Activated naive CD4-positive, alpha-beta T cell treated with anti-CD3 and anti-CD28 coated beads for 36 hours (primary cell): ENCODE measurements at regions not wholly inside any gene's neighbourhood (a gene's known extent, or its start where the extent isn't known, plus 50 kb on each side); places are given as distances from the start of the nearest gene placed in this dataset.

Source experiments
- CTCF ChIA-PET: fragments of 350-600 bp; sonication (Branson Sonifier 250); formaldehyde crosslinking; loops from one replicate; lab custom pipeline; 2021; ENCODE audit warnings: antibody characterized with exemption; lab: Charles Lee
- DNase-seq: peaks from one replicate; pipeline ENCODE4 v3.0.0-alpha.2; 2020
- H3K27ac Mint-ChIP-seq: one replicate; pipeline ENCODE4 v1.8.0; 2021; ENCODE audit warnings: mild to moderate bottlenecking, mixed read lengths
- H3K27me3 Mint-ChIP-seq: one replicate; pipeline ENCODE4 v1.8.0; 2021; ENCODE audit warnings: low read depth, mixed read lengths
- H3K36me3 Mint-ChIP-seq: one replicate; pipeline ENCODE4 v1.8.0; 2021; ENCODE audit warnings: low read depth, mixed read lengths
- H3K4me1 Mint-ChIP-seq: one replicate; pipeline ENCODE4 v1.8.0; 2021; ENCODE audit warnings: low read depth, mixed read lengths
- H3K4me3 Mint-ChIP-seq: one replicate; pipeline ENCODE4 v1.8.0; 2021; ENCODE audit warnings: mild to moderate bottlenecking, moderate library complexity, mixed read lengths
- H3K9me3 Mint-ChIP-seq: one replicate; pipeline ENCODE4 v1.8.0; 2021; ENCODE audit warnings: mixed read lengths
- intact Hi-C: fragments of 100-400 bp; cut with micrococcal nuclease; formaldehyde crosslinking; loops from one replicate; pipeline ENCODE4 v1.15.1; 2023

DNA sequence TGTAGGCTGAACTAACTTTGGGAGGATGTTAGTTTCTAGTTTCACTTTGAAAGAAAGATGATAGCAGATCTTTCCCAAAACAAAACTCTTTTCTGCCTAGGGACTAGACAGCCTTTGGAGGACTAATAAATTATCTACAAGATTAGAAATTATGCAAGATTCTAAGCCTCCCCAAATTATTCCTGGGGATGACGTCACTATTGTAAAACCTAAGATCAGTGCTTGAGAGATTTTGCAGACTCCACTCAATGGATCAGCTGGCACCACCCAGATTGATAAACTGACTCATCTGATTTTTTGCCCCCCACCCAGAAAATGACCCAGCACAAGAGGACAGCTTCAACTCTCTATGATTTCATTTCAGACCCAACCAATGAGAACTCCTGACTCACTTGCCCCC lies 1057.9 kb upstream of the DIAPH2 start:
- peaks cover 4% of the 10 kb centered on the region for H3K9me3 Mint-ChIP-seq
- CTCF ChIA-PET: no interaction called here
- H3K4me1 Mint-ChIP-seq: no peaks in the 10 kb centered on the region
- intact Hi-C loops: no loop called here
- no peaks in the 10 kb centered on the region for H3K27me3 Mint-ChIP-seq
- no peak overlapping the region for H3K27ac Mint-ChIP-seq
- no peak for DNase-seq
- no peaks in the 10 kb centered on the region for H3K36me3 Mint-ChIP-seq
- no peak overlapping the region for H3K4me3 Mint-ChIP-seq

DNA sequence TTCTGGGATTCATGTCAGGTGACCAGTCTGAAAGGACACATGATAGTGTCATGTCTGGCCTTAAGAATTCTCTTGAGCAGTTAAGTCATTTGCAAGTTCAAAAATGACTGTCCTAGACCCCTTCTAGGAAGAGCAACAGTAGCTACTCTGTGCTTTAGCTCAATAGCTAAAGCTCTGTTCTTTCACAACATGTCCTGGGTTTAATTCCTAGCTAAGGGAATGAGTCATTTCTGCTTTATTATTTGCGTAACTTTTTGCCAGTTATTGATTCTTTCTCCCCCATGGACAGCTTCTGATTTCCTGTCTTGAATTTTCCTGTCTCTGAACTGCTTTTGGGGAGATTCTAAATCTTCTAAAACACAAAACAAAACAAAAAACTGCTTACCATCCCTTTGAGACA lies 1055.8 kb upstream of the DIAPH2 start:
- Mint-ChIP-seq H3K27ac (no peak overlapping the region), H3K27me3 (no peaks in the 10 kb centered on the region), H3K36me3 (no peaks in the 10 kb centered on the region), H3K4me1 (no peaks in the 10 kb centered on the region), H3K9me3 (peaks cover 4% of the 10 kb centered on the region), H3K4me3 (no peak overlapping the region)
- CTCF ChIA-PET: no interaction called here
- intact Hi-C loops: no loop called here
- no peak for DNase-seq

- peaks cover 4% of the 10 kb centered on the region for H3K9me3 Mint-ChIP-seq
- H3K4me1 Mint-ChIP-seq: no peaks in the 10 kb centered on the region
- intact Hi-C loops: no loop called here
- no peaks in the 10 kb centered on the region for H3K36me3 Mint-ChIP-seq
- no peak overlapping the region for H3K27ac Mint-ChIP-seq
- H3K27me3 Mint-ChIP-seq: no peaks in the 10 kb centered on the region
- CTCF ChIA-PET: no interaction called here
- no peak overlapping the region for H3K4me3 Mint-ChIP-seq
- DNase-seq: no peak
Measured at GRCh38 chrX:95629737-95630136, 1054.9 kb upstream of the DIAPH2 start.

DNA sequence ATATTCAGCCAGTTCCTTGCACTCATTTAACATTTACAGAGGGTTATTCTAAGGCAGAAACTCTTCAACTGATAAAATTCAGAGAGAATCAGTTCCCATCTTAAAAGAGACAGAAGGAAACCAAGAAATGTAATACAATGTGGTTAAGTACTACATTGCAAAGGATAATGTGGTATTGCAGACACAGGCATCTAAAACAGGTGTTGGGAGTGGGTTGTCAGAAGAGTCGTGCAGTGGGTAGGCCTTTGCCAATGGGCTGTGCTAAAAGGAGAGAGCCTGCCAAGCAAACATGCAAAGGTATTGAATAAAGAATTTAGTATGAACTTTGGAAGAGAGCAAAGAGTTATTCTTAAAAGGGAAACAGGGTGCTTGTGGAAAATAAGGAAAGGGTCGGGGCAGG lies 1044.4 kb upstream of the DIAPH2 start:
- no peak overlapping the region for H3K27ac Mint-ChIP-seq
- H3K9me3 Mint-ChIP-seq: peaks cover 2% of the 10 kb centered on the region
- H3K4me3 Mint-ChIP-seq: no peak overlapping the region
- no peaks in the 10 kb centered on the region for H3K4me1 Mint-ChIP-seq
- CTCF ChIA-PET: no interaction called here
- intact Hi-C loops: no loop called here
- H3K36me3 Mint-ChIP-seq: no peaks in the 10 kb centered on the region
- DNase-seq: no peak
- no peaks in the 10 kb centered on the region for H3K27me3 Mint-ChIP-seq

DNA sequence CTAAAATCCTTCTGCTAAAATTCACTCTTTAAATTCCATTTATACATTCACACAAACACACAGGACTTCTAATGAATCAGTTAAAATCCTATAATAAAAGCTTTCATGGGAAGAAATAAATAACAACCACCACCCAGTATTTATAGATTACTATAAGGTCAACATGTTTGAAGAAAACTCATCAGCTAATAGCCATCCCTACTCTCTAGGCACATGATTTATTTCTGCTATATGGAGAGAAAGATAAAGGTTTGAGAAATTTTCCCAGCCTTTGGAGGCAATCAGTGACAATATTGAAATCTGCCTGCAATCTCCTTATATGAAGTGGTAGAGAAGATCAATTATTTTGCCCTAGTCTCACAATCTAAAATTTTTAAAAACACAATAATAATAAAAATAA lies 1038.9 kb upstream of the DIAPH2 start:
- DNase-seq: no peak
- CTCF ChIA-PET: no interaction called here
- intact Hi-C loops: no loop called here
- H3K27ac Mint-ChIP-seq: no peak overlapping the region
- H3K9me3 Mint-ChIP-seq: peaks cover 1% of the 10 kb centered on the region
- no peaks in the 10 kb centered on the region for H3K27me3 Mint-ChIP-seq
- no peaks in the 10 kb centered on the region for H3K4me1 Mint-ChIP-seq
- H3K4me3 Mint-ChIP-seq: no peak overlapping the region
- no peaks in the 10 kb centered on the region for H3K36me3 Mint-ChIP-seq

DNA sequence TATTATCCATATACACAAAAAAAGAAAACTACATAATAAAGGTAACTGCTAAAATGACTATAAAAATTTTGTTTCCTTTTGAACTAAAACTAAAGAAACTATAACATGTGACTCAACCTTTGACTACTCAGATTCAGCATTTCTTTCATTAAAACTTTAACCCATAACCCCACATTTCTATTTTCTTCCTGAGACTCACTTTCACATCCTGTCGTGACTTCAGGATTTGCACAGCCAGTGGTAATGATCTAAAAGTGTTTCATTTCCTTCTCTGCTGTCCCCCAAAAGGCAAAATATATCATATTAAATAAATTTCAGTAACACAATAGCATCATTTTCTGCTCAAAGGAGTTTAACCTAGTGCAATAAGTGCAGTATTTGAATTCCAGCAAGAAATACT lies 1022.4 kb upstream of the DIAPH2 start:
- Mint-ChIP-seq H3K27ac (no peak overlapping the region), H3K4me1 (no peaks in the 10 kb centered on the region), H3K27me3 (no peaks in the 10 kb centered on the region), H3K4me3 (no peak overlapping the region), H3K9me3 (peaks cover 3% of the 10 kb centered on the region), H3K36me3 (no peaks in the 10 kb centered on the region)
- CTCF ChIA-PET: no interaction called here
- DNase-seq: no peak
- intact Hi-C loops: no loop called here

- peaks cover 5% of the 10 kb centered on the region for H3K9me3 Mint-ChIP-seq
Measured at GRCh38 chrX:95666056-95666455, 1018.6 kb upstream of the DIAPH2 start.

DNA sequence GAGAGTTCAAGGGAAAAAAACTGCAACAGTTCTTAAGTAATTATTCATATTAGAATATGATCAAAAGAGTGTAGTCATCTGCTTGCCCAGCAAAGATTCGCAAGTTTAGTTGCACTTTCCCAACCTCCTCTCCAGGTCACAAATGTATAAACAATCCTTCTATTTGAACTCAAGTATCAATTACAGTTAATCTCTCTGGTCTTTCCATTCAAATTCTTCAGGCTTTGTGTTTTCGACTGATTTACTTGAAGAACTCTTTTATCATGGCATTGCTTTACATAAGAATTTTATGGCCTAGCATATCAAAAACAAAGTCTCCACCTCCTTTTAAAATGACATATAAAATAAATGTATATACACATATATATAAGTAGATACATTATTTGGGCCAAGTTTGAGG lies 1009.6 kb upstream of the DIAPH2 start:
- no peaks in the 10 kb centered on the region for H3K9me3 Mint-ChIP-seq
- DNase-seq: no peak
- H3K4me1 Mint-ChIP-seq: no peaks in the 10 kb centered on the region
- no peak overlapping the region for H3K4me3 Mint-ChIP-seq
- no peaks in the 10 kb centered on the region for H3K27me3 Mint-ChIP-seq
- intact Hi-C loops: no loop called here
- CTCF ChIA-PET: no interaction called here
- no peak overlapping the region for H3K27ac Mint-ChIP-seq
- H3K36me3 Mint-ChIP-seq: no peaks in the 10 kb centered on the region

More at GRCh38 chrX:95666056-95666455, 1018.6 kb upstream of the DIAPH2 start:
- Mint-ChIP-seq H3K36me3 (no peaks in the 10 kb centered on the region), H3K27ac (no peak overlapping the region), H3K4me1 (no peaks in the 10 kb centered on the region), H3K4me3 (no peak overlapping the region), H3K27me3 (no peaks in the 10 kb centered on the region)
- CTCF ChIA-PET: no interaction called here
- DNase-seq: no peak
- intact Hi-C loops: no loop called here

- intact Hi-C loops: no loop called here
- Mint-ChIP-seq H3K9me3 (no peaks in the 10 kb centered on the region), H3K36me3 (no peaks in the 10 kb centered on the region), H3K4me1 (no peaks in the 10 kb centered on the region), H3K27ac (no peak overlapping the region), H3K4me3 (no peak overlapping the region), H3K27me3 (no peaks in the 10 kb centered on the region)
- CTCF ChIA-PET: no interaction called here
- no peak for DNase-seq
Measured at GRCh38 chrX:95675794-95676193, 1008.8 kb upstream of the DIAPH2 start.

- Mint-ChIP-seq H3K36me3 (no peaks in the 10 kb centered on the region), H3K27me3 (no peaks in the 10 kb centered on the region), H3K27ac (no peak overlapping the region), H3K4me3 (no peak overlapping the region), H3K4me1 (no peaks in the 10 kb centered on the region), H3K9me3 (no peaks in the 10 kb centered on the region)
- no peak for DNase-seq
- CTCF ChIA-PET: no interaction called here
- intact Hi-C loops: no loop called here
Measured at GRCh38 chrX:95678679-95679078, 1006.0 kb upstream of the DIAPH2 start.

- Mint-ChIP-seq H3K4me1 (no peaks in the 10 kb centered on the region), H3K4me3 (no peak overlapping the region), H3K36me3 (no peaks in the 10 kb centered on the region), H3K27ac (no peak overlapping the region), H3K9me3 (no peaks in the 10 kb centered on the region), H3K27me3 (no peaks in the 10 kb centered on the region)
- no peak for DNase-seq
- CTCF ChIA-PET: no interaction called here
- intact Hi-C loops: no loop called here
Measured at GRCh38 chrX:95693365-95693764, 991.3 kb upstream of the DIAPH2 start.

DNA sequence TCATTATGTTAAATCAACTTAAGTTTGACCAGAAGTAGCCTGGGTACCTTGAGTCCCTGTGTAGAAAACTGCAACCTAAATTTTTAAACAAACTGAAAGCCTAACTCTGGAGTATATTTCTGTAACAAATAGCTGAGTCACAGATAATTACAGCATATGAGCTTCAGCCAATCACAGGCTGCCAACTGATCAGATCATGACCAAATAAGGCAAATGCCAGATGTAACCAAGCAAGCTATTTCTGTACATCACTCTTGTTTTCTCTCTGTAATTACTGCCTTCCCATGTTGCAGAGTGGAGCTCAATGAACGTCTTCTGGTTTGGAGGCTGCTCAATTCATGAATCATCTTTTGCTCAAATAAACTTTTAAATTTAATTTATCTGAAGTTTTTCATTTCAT lies 980.9 kb upstream of the DIAPH2 start:
- Mint-ChIP-seq H3K4me1 (no peaks in the 10 kb centered on the region), H3K36me3 (no peaks in the 10 kb centered on the region), H3K27ac (no peak overlapping the region), H3K4me3 (no peak overlapping the region), H3K9me3 (peaks cover 5% of the 10 kb centered on the region), H3K27me3 (no peaks in the 10 kb centered on the region)
- intact Hi-C loops: no loop called here
- CTCF ChIA-PET: no interaction called here
- DNase-seq: no peak

DNA sequence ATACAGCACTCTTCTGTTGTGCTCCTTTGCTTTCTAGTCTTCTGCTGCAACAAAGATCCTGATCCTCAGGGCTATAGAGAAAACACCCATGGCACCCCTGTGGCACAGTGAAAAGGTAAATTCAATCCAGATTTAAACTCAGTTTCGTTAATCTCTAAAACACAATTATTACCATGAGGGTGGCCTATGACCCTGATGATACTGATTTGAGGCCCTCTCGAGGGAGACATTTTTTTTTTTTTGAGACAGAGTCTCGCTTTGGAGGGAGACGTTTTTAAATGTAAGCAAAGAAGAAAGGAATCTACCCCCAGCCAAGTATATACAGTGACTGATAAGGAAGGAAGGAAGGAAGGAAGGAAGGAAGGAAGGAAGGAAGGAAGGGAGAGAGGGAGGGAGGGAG lies 967.8 kb upstream of the DIAPH2 start:
- Mint-ChIP-seq H3K27me3 (no peaks in the 10 kb centered on the region), H3K36me3 (no peaks in the 10 kb centered on the region), H3K9me3 (no peaks in the 10 kb centered on the region), H3K4me1 (no peaks in the 10 kb centered on the region), H3K27ac (no peak overlapping the region), H3K4me3 (no peak overlapping the region)
- DNase-seq: no peak
- CTCF ChIA-PET: no interaction called here
- intact Hi-C loops: no loop called here

GRCh38 chrX:95718746-95719145 lies 965.9 kb upstream of the DIAPH2 start:
- Mint-ChIP-seq H3K4me1 (no peaks in the 10 kb centered on the region), H3K27me3 (no peaks in the 10 kb centered on the region), H3K36me3 (no peaks in the 10 kb centered on the region), H3K27ac (no peak overlapping the region), H3K4me3 (no peak overlapping the region), H3K9me3 (no peaks in the 10 kb centered on the region)
- CTCF ChIA-PET: no interaction called here
- intact Hi-C loops: no loop called here
- DNase-seq: no peak
